Thyroid gland (tissue), 4 donors: ENCODE measurements at regions not wholly inside any gene's neighbourhood (a gene's known extent, or its start where the extent isn't known, plus 50 kb on each side); places are given as distances from the start of the nearest gene placed in this dataset.
"Not testable (repeated sequence)": the region's sequence is repeated elsewhere in the genome, so short reads cannot be mapped to it uniquely, and the experiment has no call there.

Experiments used
- DNase-seq, 2 donors: peaks; one replicate each; pipeline ENCODE4 v3.0.0-alpha.2; 2019
- H3K27ac ChIP-seq, 3 donors: fragments of 200-600 bp; sonication (generic); 1 replicate in 2 of 3; 2 replicates in 1 of 3; pipeline ENCODE4 v1.5.1; 2016 to 2019; ENCODE audit warnings: mild to moderate bottlenecking in 1 of 3, moderate library complexity in 1 of 3
- H3K27me3 ChIP-seq: fragments of 200-600 bp; sonication (generic); one replicate; pipeline ENCODE4 v1.5.1; 2019
- H3K36me3 ChIP-seq, 2 donors: fragments of 200-600 bp; sonication (generic); one replicate each; pipeline ENCODE4 v1.5.1; 2016 to 2019
- H3K4me1 ChIP-seq, 2 donors: fragments of 200-600 bp; sonication (generic); one replicate each; pipeline ENCODE4 v1.5.1; 2017 to 2019
- H3K4me3 ChIP-seq, 3 donors: fragments of 200-600 bp; sonication (generic); replicated peaks in 1 of 3; 1 replicate in 2 of 3; 2 replicates in 1 of 3; pipeline ENCODE4 v1.5.1; 2016; ENCODE audit warnings: mild to moderate bottlenecking in 1 of 3
- H3K9me3 ChIP-seq: fragments of 200-600 bp; sonication (generic); one replicate; pipeline ENCODE4 v1.5.1; 2017
- WGBS, 2 donors: methylation state at CpG; one replicate each; pipeline ENCODE4 v1.1.5; 2017; 5-methylcytosine and 5-hydroxymethylcytosine counted together
- intact Hi-C: fragments of 100-400 bp; cut with DNase I; formaldehyde crosslinking; loops from one replicate; pipeline ENCODE4 v1.15.1; 2023

DNA sequence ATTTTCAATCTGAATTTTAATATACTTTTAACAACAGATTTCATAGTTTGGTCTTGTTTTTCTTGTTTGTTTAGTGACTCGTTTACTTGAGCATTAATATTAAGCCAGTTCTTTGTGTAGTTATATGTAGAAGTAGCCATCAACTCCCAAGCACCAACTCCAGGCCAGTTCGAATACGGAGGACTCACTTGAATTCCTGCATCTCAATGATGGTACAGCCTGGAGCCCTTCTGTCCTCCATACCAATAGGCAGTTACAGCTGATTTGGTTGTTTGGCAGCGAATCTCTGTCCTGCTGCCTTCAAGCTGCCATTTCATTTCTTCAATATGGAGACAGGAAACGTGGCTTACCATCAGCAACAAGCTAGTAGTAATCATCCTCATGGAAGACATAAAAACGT lies 118.5 kb upstream of the ZNF658 start:
- WGBS, 2 donors: 15 to 82% methylated on average over 2 to 5 of the region's 6 CpGs
- intact Hi-C loops: not testable (repeated sequence)

DNA sequence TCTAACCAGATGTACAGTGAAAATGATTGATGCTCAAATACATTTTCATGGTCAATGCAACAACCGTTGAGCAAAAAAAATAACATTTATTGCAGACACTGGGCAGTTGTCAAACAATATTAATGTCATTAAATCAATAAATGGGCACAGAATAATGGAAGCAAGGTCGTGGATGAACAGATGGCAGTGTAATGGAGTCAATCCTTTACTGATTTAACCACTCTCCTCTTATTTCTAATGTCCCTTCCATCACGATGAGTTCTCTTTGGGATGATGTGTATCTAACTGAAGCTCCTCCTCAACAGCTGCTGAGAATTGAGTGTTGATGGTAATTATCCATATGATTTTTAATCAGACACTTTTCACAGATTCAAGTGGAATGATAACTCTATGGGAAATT lies 114.9 kb upstream of the ZNF658 start:
- DNase-seq, H3K4me3 ChIP-seq, H3K4me1 ChIP-seq, intact Hi-C loops, H3K36me3 ChIP-seq, H3K27me3 ChIP-seq, H3K9me3 ChIP-seq, H3K27ac ChIP-seq: not testable (repeated sequence)
- WGBS, 2 donors: 81 to 83% methylated on average over 3 of the region's 3 CpGs

More for the DNA sequence above, 118.5 kb upstream of the ZNF658 start:
- not testable (repeated sequence) for DNase-seq, H3K27ac ChIP-seq, H3K36me3 ChIP-seq, H3K4me3 ChIP-seq, H3K27me3 ChIP-seq, H3K4me1 ChIP-seq, H3K9me3 ChIP-seq

DNA sequence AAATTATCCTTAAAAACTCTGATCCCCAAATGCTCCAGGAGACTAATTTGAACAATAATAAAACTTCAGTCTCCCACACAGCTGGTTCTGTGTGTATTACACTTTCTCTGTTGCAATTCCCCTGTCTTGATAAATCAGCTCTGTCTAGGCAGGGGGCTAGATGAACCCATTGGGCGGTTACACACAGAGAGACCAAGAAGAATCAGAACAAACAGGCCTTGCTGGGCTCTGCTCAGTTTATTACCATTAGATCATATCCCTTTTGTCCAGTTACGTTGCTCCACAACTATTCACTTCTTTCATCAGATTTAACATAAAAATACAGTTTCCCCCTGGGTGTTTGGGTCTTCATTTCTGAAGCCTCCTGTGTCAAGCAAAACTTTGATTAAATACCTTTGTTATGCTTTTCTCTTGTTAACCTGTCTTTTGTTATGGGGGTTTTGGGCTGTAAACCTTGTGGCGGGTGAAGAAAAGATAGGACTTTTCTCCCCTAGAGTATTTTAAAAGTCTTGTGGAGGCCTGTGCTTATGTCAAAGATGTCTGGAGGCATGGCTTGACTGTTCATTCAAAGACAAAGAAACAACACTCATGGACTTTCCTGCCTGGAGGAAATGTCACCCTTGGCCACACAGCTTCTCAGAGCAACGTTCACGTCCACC lies 109.3 kb upstream of the ZNF658 start:
- H3K27ac ChIP-seq, H3K4me3 ChIP-seq, H3K4me1 ChIP-seq, H3K27me3 ChIP-seq, intact Hi-C loops, DNase-seq, H3K9me3 ChIP-seq, H3K36me3 ChIP-seq: not testable (repeated sequence)
- 100% methylated on average over 1 of the region's 5 CpGs; no CpG with 5 or more reads in 1 of the 2 donors for WGBS, 2 donors

DNA sequence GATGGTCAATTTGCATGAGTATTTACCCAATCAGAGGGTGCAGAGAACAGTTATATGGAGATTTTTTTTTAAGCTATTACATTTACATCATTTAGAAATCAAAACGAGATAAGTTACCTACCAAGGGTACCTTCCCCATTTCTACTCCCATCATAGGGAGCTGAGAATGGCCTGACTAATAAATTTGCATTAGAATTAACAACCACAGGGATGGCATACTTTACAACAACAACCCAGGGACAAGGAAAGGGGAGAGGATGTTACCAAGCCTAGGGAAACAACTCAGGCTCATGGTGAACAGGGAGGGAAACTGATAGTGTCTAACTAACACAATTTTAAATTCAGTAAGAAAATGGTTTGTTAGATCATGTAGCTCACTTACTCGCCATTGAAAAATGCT lies 105.8 kb upstream of the ZNF658 start:
- H3K4me1 ChIP-seq, intact Hi-C loops, DNase-seq, H3K9me3 ChIP-seq, H3K27me3 ChIP-seq, H3K4me3 ChIP-seq, H3K36me3 ChIP-seq, H3K27ac ChIP-seq: not testable (repeated sequence)
- 66 to 75% methylated on average over 1 to 2 of the region's 2 CpGs for WGBS, 2 donors

DNA sequence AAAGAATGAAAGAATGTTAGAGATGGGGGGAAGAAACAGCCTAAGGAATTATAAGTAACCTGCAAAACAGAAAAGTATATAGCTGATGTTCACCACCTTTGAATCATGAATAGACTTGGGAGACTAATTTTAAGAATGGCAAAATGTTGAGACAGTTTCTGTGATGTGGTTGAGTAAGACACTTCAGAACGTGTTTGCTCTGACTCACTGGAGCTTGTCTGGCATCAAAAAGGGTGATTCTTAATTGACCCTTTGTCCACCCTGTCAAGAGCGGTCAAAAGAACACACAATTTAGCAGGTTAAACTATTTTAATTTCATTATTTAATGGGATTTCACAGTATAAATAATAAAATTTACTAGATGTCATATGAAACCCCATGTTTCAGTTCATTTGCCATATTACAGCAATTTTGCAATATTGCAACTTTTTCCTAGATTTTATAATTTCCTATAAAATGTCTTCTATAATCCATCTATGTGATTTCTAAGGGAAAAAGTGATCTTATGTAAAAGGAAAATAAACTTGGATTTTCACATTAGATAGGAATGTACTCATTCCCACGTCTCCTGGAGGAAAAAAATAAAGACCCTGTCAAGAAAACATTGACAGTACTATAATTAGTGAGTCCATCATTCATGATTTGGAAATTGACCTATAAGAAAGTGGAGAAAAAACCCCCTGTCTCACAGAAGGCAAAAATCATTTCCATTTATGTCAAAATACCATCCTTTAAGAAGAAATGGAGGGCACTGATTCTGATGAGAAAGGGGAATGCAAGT lies 104.6 kb upstream of the ZNF658 start:
- H3K36me3 ChIP-seq, H3K27ac ChIP-seq, H3K4me1 ChIP-seq, H3K9me3 ChIP-seq, H3K27me3 ChIP-seq, intact Hi-C loops, DNase-seq, H3K4me3 ChIP-seq: not testable (repeated sequence)
- WGBS, 2 donors: 46 to 67% methylated on average over 2 of the region's 3 CpGs

DNA sequence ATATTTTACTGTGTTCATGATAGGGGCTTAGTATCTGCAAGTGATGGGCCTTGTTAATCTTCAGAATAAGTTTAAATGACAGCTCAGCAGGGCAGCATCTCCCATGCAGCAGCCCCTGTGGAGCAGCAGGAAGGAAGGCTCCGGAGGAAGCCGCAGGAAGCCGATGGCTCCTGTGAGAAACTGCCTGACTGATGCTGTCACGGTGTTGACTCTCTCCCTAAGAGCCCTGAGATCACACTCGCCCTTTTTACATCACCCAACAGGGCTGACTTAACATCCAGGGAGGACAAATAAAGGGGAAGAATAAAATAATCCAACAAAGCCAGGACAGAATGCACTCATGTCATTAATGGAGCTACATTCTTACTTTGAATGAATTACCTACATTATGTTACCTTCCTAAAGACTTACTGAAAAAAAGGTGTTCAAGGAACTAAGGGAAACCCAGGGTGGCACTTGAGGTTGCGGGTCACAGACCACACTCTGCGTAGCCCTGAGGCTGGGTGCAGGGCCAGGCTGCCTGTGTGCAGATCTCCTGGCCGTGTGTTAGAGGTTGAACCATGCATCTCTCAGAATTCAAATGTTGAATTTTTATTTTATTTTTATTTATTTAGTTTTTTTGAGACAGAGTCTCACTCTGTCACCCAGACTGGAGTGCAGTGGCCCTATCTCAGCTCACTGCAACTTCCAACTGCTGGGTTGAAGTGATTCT lies 102.5 kb upstream of the ZNF658 start:
- intact Hi-C loops: not testable (repeated sequence)

DNA sequence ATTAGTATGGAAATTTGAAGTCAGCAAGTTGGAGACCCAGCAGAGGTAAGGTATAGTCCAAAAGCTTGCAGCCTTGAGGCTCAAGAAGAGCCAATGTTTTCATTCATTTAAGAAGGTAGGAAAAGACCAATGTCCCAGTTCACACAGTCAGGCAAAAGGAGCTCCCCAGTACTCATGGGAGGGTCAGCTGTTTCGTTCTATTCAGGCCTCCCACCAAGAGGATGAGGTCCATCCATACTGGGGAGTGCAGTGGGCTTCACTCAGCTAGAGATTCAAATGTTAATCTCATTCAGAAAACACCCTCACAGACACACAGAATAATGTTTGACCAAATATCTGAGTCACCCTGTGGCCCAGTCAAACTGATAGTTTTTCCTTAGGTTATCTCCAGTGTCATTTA lies 96.9 kb upstream of the ZNF658 start:
- H3K36me3 ChIP-seq, H3K9me3 ChIP-seq, intact Hi-C loops, H3K27ac ChIP-seq, H3K4me1 ChIP-seq, DNase-seq, H3K4me3 ChIP-seq, H3K27me3 ChIP-seq: not testable (repeated sequence)
- WGBS, 2 donors: 43 to 55% methylated on average over 1 of the region's 1 CpG

More for the DNA sequence above, 102.5 kb upstream of the ZNF658 start:
- DNase-seq, H3K4me3 ChIP-seq, H3K36me3 ChIP-seq, H3K4me1 ChIP-seq, H3K9me3 ChIP-seq, H3K27me3 ChIP-seq, H3K27ac ChIP-seq: not testable (repeated sequence)
- 55 to 56% methylated on average over 8 of the region's 8 CpGs for WGBS, 2 donors

DNA sequence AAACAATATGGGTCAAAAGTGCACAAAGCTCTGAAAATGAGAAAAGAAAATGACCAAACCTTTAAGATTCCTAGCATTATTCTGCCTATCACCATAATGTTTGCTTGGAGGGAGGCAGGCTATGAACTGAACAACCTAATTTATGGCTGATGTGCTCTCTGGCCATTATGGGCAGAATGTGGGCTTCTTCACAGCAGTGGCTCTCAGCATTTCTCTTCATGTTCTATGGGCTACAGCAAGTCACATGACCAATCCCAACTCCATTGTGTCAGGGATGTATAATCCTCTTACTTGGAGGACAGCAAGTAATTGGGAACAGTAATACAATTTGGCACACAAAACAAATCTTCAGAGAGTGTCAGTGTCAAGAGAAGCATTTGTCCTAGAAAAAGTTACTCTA lies 90.3 kb upstream of the ZNF658 start:
- H3K4me3 ChIP-seq, H3K36me3 ChIP-seq, intact Hi-C loops, H3K27ac ChIP-seq, H3K4me1 ChIP-seq, H3K9me3 ChIP-seq, H3K27me3 ChIP-seq, DNase-seq: not testable (repeated sequence)

DNA sequence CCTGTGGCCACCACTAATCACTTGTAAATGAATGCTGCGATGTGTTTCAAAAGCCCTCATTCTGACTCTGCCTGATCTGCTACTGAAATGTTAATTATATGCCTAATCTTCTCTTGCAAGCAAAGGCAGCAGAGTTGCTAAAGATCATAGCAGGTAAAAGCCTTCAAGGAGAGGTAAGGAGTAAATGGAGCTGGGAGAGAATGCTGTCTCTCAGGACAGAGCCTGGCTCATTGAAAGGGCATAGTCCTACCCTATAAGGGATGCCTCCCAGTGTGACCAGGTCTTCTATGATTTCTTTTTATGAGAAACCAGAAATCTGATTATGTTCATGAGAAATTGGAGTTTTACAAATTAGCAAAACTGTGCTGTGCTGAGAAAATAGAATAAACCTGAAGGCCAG lies 88.2 kb upstream of the ZNF658 start:
- no CpG with 5 or more reads among the region's 1 CpG for WGBS, 2 donors
- H3K36me3 ChIP-seq, intact Hi-C loops, H3K27me3 ChIP-seq, H3K4me1 ChIP-seq, H3K4me3 ChIP-seq, DNase-seq, H3K27ac ChIP-seq, H3K9me3 ChIP-seq: not testable (repeated sequence)

DNA sequence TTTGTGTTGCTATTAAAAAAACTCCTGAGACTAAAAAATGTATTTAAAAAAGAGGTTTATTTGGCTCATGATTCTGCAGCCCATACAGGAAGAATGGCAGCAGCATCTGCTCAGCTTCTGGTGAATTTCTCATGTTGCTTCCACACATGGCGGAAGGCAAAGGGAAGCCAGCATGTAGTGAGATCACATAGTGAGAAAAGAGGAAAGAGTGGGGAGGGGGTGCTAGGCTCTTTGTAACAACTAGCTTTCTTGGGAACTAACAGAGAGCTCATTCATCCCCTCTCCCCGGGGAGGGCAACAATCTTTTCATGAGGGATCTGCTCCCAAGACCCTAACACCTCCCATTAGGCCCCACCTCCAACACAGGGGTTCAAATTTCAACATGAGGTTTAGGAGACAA lies 87.6 kb upstream of the ZNF658 start:
- H3K36me3 ChIP-seq, H3K27me3 ChIP-seq, DNase-seq, H3K4me1 ChIP-seq, H3K4me3 ChIP-seq, H3K9me3 ChIP-seq, H3K27ac ChIP-seq, intact Hi-C loops: not testable (repeated sequence)
- 95 to 100% methylated on average over 1 of the region's 2 CpGs for WGBS, 2 donors

DNA sequence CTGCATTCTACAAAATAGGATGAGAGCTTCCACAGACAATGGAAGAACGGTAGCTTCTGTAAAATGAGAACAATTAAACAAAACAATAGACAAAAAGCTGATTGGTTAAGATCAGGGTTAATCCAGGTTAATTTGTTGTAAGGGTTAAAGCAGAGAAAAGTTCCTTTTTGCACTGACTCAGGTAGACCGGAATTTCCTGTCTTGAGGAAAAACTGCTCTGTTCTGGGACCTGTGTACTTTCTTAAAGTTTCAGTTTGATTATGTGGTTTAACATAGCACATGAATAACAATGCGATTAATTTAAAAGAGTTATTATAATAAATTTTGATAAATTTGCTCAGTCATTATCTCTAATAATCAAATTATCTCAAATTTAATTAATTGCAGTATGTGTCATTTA lies 86.5 kb upstream of the ZNF658 start:
- H3K4me3 ChIP-seq, H3K9me3 ChIP-seq, H3K4me1 ChIP-seq, H3K36me3 ChIP-seq, DNase-seq, H3K27me3 ChIP-seq, H3K27ac ChIP-seq, intact Hi-C loops: not testable (repeated sequence)
- 62% methylated on average over 3 of the region's 3 CpGs for WGBS, 2 donors

DNA sequence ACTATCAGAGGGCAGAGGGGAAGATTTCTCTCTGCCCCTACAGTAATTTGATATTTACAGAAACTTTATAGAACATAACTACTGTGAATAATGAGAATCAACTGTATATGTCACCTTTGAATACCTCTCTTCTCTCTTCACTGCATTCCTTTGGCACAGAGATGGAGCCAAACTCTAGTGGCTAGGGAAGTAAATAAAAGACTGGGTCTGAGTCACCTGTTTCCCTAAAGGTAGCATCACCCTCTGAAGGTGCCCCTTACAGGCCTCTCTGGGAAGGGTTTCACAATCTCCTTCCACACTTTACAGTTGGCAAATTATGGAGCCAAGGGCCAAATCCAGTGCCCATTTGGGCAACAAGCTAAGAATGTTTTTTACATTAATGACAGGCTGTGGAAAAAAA lies 81.0 kb upstream of the ZNF658 start:
- H3K4me1 ChIP-seq, H3K36me3 ChIP-seq, DNase-seq, H3K9me3 ChIP-seq, intact Hi-C loops, H3K27ac ChIP-seq, H3K4me3 ChIP-seq, H3K27me3 ChIP-seq: not testable (repeated sequence)
